H9 (cell line): ENCODE measurements at regions not wholly inside any gene's neighbourhood (a gene's known extent, or its start where the extent isn't known, plus 50 kb on each side); places are given as distances from the start of the nearest gene placed in this dataset.

Experiments used
- DNase-seq: peaks from one replicate; pipeline ENCODE4 v3.0.0-alpha.2; 2017
- H2AFZ ChIP-seq: one replicate; pipeline ENCODE4 v1.6.1; 2013; ENCODE audit warnings: mild to moderate bottlenecking, low read length, control low read depth, moderate library complexity
- H2AK5ac ChIP-seq: 2 replicates; pipeline ENCODE4 v1.6.1; 2013; ENCODE audit warnings: low read length, control low read depth, mixed read lengths; ENCODE audit not compliant: insufficient read length
- H2BK120ac ChIP-seq: one replicate; pipeline ENCODE4 v1.6.1; 2013; ENCODE audit warnings: low read depth, mild to moderate bottlenecking, low read length, control low read depth, inconsistent platforms; ENCODE audit not compliant: poor library complexity, severe bottlenecking
- H2BK12ac ChIP-seq: 2 replicates; pipeline ENCODE4 v1.6.1; 2013; ENCODE audit warnings: low read length, control low read depth, mixed read lengths, low read depth; ENCODE audit not compliant: insufficient read length
- H2BK15ac ChIP-seq: 2 replicates; pipeline ENCODE4 v1.6.1; 2013; ENCODE audit warnings: low read depth, low read length, control low read depth
- H2BK20ac ChIP-seq: one replicate; pipeline ENCODE4 v1.6.1; 2013; ENCODE audit warnings: low read depth, mild to moderate bottlenecking, low read length, control low read depth, inconsistent platforms; ENCODE audit not compliant: poor library complexity, severe bottlenecking
- H2BK5ac ChIP-seq: 2 replicates; pipeline ENCODE4 v1.6.1; 2013; ENCODE audit warnings: low read length, control low read depth, mixed read lengths; ENCODE audit not compliant: insufficient read length
- H3K14ac ChIP-seq: 2 replicates; pipeline ENCODE4 v1.6.1; 2013; ENCODE audit warnings: low read length, control low read depth; ENCODE audit not compliant: insufficient read depth
- H3K18ac ChIP-seq: 2 replicates; pipeline ENCODE4 v1.6.1; 2013; ENCODE audit warnings: low read depth, mild to moderate bottlenecking, mixed read lengths, low read length, control low read depth; ENCODE audit not compliant: insufficient read length
- H3K23ac ChIP-seq: 2 replicates; pipeline ENCODE4 v1.6.1; 2013; ENCODE audit warnings: low read length, control low read depth, mixed read lengths, low read depth; ENCODE audit not compliant: insufficient read length
- H3K23me2 ChIP-seq: 2 replicates; pipeline ENCODE4 v1.6.1; 2013; ENCODE audit warnings: low read depth, mild to moderate bottlenecking, mixed read lengths, low read length, control low read depth; ENCODE audit not compliant: insufficient read length, poor library complexity, severe bottlenecking
- H3K27ac ChIP-seq: 2 replicates; pipeline ENCODE4 v1.5.1; 2013; ENCODE audit warnings: low read length, control low read depth, mixed read lengths, low read depth; ENCODE audit not compliant: insufficient read length
- H3K27me3 ChIP-seq: 2 replicates; pipeline ENCODE4 v1.6.1; 2013; ENCODE audit warnings: low read length, control low read depth, inconsistent platforms; ENCODE audit not compliant: insufficient read depth
- H3K4ac ChIP-seq: 2 replicates; pipeline ENCODE4 v1.6.1; 2013; ENCODE audit warnings: low read depth, mild to moderate bottlenecking, control low read depth, inconsistent platforms, low read length, moderate library complexity
- H3K4me1 ChIP-seq: 2 replicates; pipeline ENCODE4 v1.6.1; 2013; ENCODE audit warnings: low read length, control low read depth, inconsistent platforms; ENCODE audit not compliant: insufficient read depth
- H3K4me2 ChIP-seq: 2 replicates; pipeline ENCODE4 v1.6.1; 2013; ENCODE audit warnings: low read length, control low read depth, mixed read lengths; ENCODE audit not compliant: insufficient read length, insufficient read depth
- H3K56ac ChIP-seq: 2 replicates; pipeline ENCODE4 v1.6.1; 2013; ENCODE audit warnings: low read depth, mild to moderate bottlenecking, mixed read lengths, low read length, control low read depth; ENCODE audit not compliant: insufficient read length
- H3K79me1 ChIP-seq: 2 replicates; pipeline ENCODE4 v1.6.1; 2013; ENCODE audit warnings: low read depth, mild to moderate bottlenecking, moderate library complexity, low read length, control low read depth, inconsistent platforms; ENCODE audit not compliant: insufficient read depth, poor library complexity, severe bottlenecking
- H3K79me2 ChIP-seq: 2 replicates; pipeline ENCODE4 v1.6.1; 2013; ENCODE audit warnings: low read length, control low read depth, inconsistent platforms; ENCODE audit not compliant: insufficient read depth
- H3K9ac ChIP-seq: 2 replicates; pipeline ENCODE4 v1.6.1; 2013; ENCODE audit warnings: low read length, control low read depth, mixed read lengths; ENCODE audit not compliant: insufficient read length; ENCODE audit errors: extremely low read depth
- H3K9me3 ChIP-seq: one replicate; pipeline ENCODE4 v1.6.1; 2013; ENCODE audit warnings: low read depth, low read length, inconsistent platforms; ENCODE audit not compliant: control insufficient read depth
- H3T11ph ChIP-seq: one replicate; pipeline ENCODE4 v1.6.1; 2013; ENCODE audit warnings: mild to moderate bottlenecking, low read length, control low read depth, inconsistent platforms
- H4K20me1 ChIP-seq: one replicate; pipeline ENCODE4 v1.6.1; 2013; ENCODE audit not compliant: control insufficient read depth, insufficient read length, insufficient read depth
- H4K5ac ChIP-seq: 2 replicates; pipeline ENCODE4 v1.6.1; 2013; ENCODE audit warnings: low read depth, mild to moderate bottlenecking, mixed read lengths, low read length, control low read depth; ENCODE audit not compliant: insufficient read length
- H4K8ac ChIP-seq: replicated peaks from 2 replicates; pipeline ENCODE4 v1.6.1; 2013; ENCODE audit warnings: low read length, control low read depth, mixed read lengths, low read depth; ENCODE audit not compliant: insufficient read length
- H4K91ac ChIP-seq: 2 replicates; pipeline ENCODE4 v1.6.1; 2013; ENCODE audit warnings: low read depth, mild to moderate bottlenecking, moderate library complexity, mixed read lengths, low read length, control low read depth; ENCODE audit not compliant: insufficient read length
- H3K27ac Mint-ChIP-seq, 3 experiments: 2 replicates in 2 of 3; 3 replicates in 1 of 3; pipeline ENCODE4 v1.8.0; 2020 to 2021; ENCODE audit warnings: mixed read lengths in 3 of 3, mild to moderate bottlenecking in 1 of 3, moderate library complexity in 1 of 3
- H3K27me3 Mint-ChIP-seq: 2 replicates; pipeline ENCODE4 v1.8.0; 2021; ENCODE audit warnings: low read depth, mild to moderate bottlenecking, moderate library complexity, mixed read lengths
- H3K36me3 Mint-ChIP-seq, 3 experiments: 2 replicates in 2 of 3; 3 replicates in 1 of 3; pipeline ENCODE4 v1.8.0; 2020 to 2021; ENCODE audit warnings: low read depth in 3 of 3, mixed read lengths in 3 of 3; ENCODE audit not compliant: insufficient read depth in 1 of 3
- H3K4me1 Mint-ChIP-seq, 2 experiments: 2 replicates each; pipeline ENCODE4 v1.8.0; 2020; ENCODE audit warnings: mixed read lengths in 2 of 2
- H3K4me3 Mint-ChIP-seq, 2 experiments: 2 replicates in 1 of 2; 3 replicates in 1 of 2; pipeline ENCODE4 v1.8.0; 2020 to 2021; ENCODE audit warnings: mild to moderate bottlenecking in 2 of 2, mixed read lengths in 2 of 2, moderate library complexity in 1 of 2
- H3K9me3 Mint-ChIP-seq, 2 experiments: 2 replicates in 1 of 2; 3 replicates in 1 of 2; pipeline ENCODE4 v1.8.0; 2020; ENCODE audit warnings: mild to moderate bottlenecking in 2 of 2, mixed read lengths in 2 of 2, moderate library complexity in 1 of 2
- CTCF ChIP-seq: fragments of 200-600 bp; sonication (generic); conservative IDR thresholded peaks from 3 replicates; pipeline ENCODE4 v1.8.0; 2021; ENCODE audit warnings: antibody characterized with exemption, mild to moderate bottlenecking
- WGBS: extraction: QIAGEN DNeasy Blood & Tissue Kit; methylation state at CpG from one replicate; pipeline ENCODE4 v1.1.7; 2013; ENCODE audit warnings: missing lambda C conversion rate, low lambda C conversion rate, mixed read lengths; ENCODE audit not compliant: insufficient read length; ENCODE audit errors: extremely low coverage; 5-methylcytosine and 5-hydroxymethylcytosine counted together

- H3K4me2 ChIP-seq: no peak overlapping the region
- no peak overlapping the region for H4K8ac ChIP-seq
- no peak overlapping the region for H3K18ac ChIP-seq
- no peak overlapping the region for H2BK5ac ChIP-seq
- TF ChIP-seq CTCF: no peak
- H3K9me3 Mint-ChIP-seq: no peaks in the 10 kb centered on the region
- no peak for DNase-seq
- no peak overlapping the region for H4K5ac ChIP-seq
- H4K20me1 ChIP-seq: no peaks in the 10 kb centered on the region
- WGBS: no CpG with 5 or more reads among the region's 9 CpGs
- H2AK5ac ChIP-seq: no peak overlapping the region
- H2BK15ac ChIP-seq: no peak overlapping the region
- H3K27ac Mint-ChIP-seq: no peak overlapping the region
- 0 out of 7 replicates have a peak, but pooled peaks cover 0 to 5% (median 0%) of the 10 kb centered on the region in 3 experiments for H3K36me3 Mint-ChIP-seq
- H3K79me1 ChIP-seq: no peaks in the 10 kb centered on the region
- H3K56ac ChIP-seq: no peak overlapping the region
- H3T11ph ChIP-seq: no peak overlapping the region
- H3K27me3 Mint-ChIP-seq: no peaks in the 10 kb centered on the region; the same call in 1 of the 2 replicates
- H3K14ac ChIP-seq: no peak overlapping the region
- no peak overlapping the region for H2BK20ac ChIP-seq
- H3K23me2 ChIP-seq: no peaks in the 10 kb centered on the region
- H3K4me1 ChIP-seq: no peaks in the 10 kb centered on the region
- no peak overlapping the region for H4K91ac ChIP-seq
- no peaks in the 10 kb centered on the region for H3K9me3 ChIP-seq
- H3K9ac ChIP-seq: no peak overlapping the region
- H3K79me2 ChIP-seq: no peaks in the 10 kb centered on the region
- no peaks in the 10 kb centered on the region for H3K27me3 ChIP-seq
- H3K23ac ChIP-seq: no peak overlapping the region
- no peak overlapping the region for H2BK120ac ChIP-seq
- H2BK12ac ChIP-seq: no peak overlapping the region
- no peak overlapping the region for H2AFZ ChIP-seq
- H3K4ac ChIP-seq: no peak overlapping the region
- no peak overlapping the region for H3K27ac ChIP-seq
- H3K4me1 Mint-ChIP-seq: no peaks in the 10 kb centered on the region
- no peak overlapping the region for H3K4me3 Mint-ChIP-seq
Observed at GRCh38 chr15:99496302-99496629, 69.5 kb upstream of the MEF2A start.
